ENCODE measurements at regions not wholly inside any gene's neighbourhood (a gene's known extent, or its start where the extent isn't known, plus 50 kb on each side); places are given as distances from the start of the nearest gene placed in this dataset.

- no peaks in the 10 kb centered on the region for H3K36me3 ChIP-seq (ENCODE audit: insufficient read depth, low read length)
- no peak overlapping the region for H3K9ac ChIP-seq (ENCODE audit: low read depth, low read length, poor library complexity, severe bottlenecking)
- 0 out of 2 replicates have a peak, but pooled peaks cover 2% of the 10 kb centered on the region for H3K9me3 ChIP-seq (ENCODE audit: insufficient read depth, low read depth, low read length)
- H3K79me2 ChIP-seq (ENCODE audit: insufficient read depth, low read length) = no peaks in the 10 kb centered on the region
- H3F3A ChIP-seq (ENCODE audit: low read depth) = no peaks in the 10 kb centered on the region
- no peak overlapping the region for H3K4me3 ChIP-seq (ENCODE audit: low read length, poor library complexity, severe bottlenecking)
- TF ChIP-seq EZH2phosphoT487 (IDR thresholded peaks at IDR 0.05; ENCODE audit: borderline replicate concordance) = no peak
- peak; percentile 18; the same call in 1 of the 2 replicates for TF ChIP-seq CTCF (conservative IDR thresholded peaks at IDR 0.05; ENCODE audit: low read length)
- no peaks in the 10 kb centered on the region for H4K20me1 ChIP-seq (ENCODE audit: insufficient read depth, low read length, poor library complexity, severe bottlenecking)
- H3K4me2 ChIP-seq (ENCODE audit: low read depth, low read length, poor library complexity, severe bottlenecking) = no peak overlapping the region
- peaks cover 16% of the 10 kb centered on the region for H3K4me1 ChIP-seq (ENCODE audit: insufficient read depth, low read length, poor library complexity, severe bottlenecking)
- H2AFZ ChIP-seq (ENCODE audit: low read length) = no peak overlapping the region
- no peaks in the 10 kb centered on the region for H3K9me2 ChIP-seq (replicated peaks; ENCODE audit: low read depth, low read length)
- H3K27me3 ChIP-seq (ENCODE audit: insufficient read depth, low read length, poor library complexity, severe bottlenecking) = no peaks in the 10 kb centered on the region
These were observed 560.1 kb downstream of the DIAPH3 start for GRCh38 chr13:59603646-59604045.

- Histone ChIP-seq H2AFZ (ENCODE audit: low read length) (peak overlapping the region; percentile 32; the same call in 1 of the 2 replicates), H3K9me2 (replicated peaks; ENCODE audit: low read depth, low read length) (no peaks in the 10 kb centered on the region), H3K27me3 (ENCODE audit: insufficient read depth, low read length, poor library complexity, severe bottlenecking) (no peaks in the 10 kb centered on the region), H3K9ac (ENCODE audit: low read depth, low read length, poor library complexity, severe bottlenecking) (no peak overlapping the region), H3K4me3 (ENCODE audit: low read length, poor library complexity, severe bottlenecking) (no peak overlapping the region), H3K36me3 (ENCODE audit: insufficient read depth, low read length) (no peaks in the 10 kb centered on the region), H3K79me2 (ENCODE audit: insufficient read depth, low read length) (no peaks in the 10 kb centered on the region), H3K4me2 (ENCODE audit: low read depth, low read length, poor library complexity, severe bottlenecking) (peak overlapping the region; percentile 24), H3F3A (ENCODE audit: low read depth) (no peaks in the 10 kb centered on the region), H3K4me1 (ENCODE audit: insufficient read depth, low read length, poor library complexity, severe bottlenecking) (peaks cover 23% of the 10 kb centered on the region), H3K9me3 (ENCODE audit: insufficient read depth, low read depth, low read length) (no peaks in the 10 kb centered on the region), H4K20me1 (ENCODE audit: insufficient read depth, low read length, poor library complexity, severe bottlenecking) (no peaks in the 10 kb centered on the region)
- TF ChIP-seq CTCF (conservative IDR thresholded peaks at IDR 0.05; ENCODE audit: low read length) (no peak), EZH2phosphoT487 (IDR thresholded peaks at IDR 0.05; ENCODE audit: borderline replicate concordance) (no peak)
These were observed 556.6 kb downstream of the DIAPH3 start for GRCh38 chr13:59607172-59607571.

- peak overlapping the region; percentile 32; the same call in 1 of the 2 replicates for H2AFZ ChIP-seq (ENCODE audit: low read length)
- H3K9ac ChIP-seq (ENCODE audit: low read depth, low read length, poor library complexity, severe bottlenecking) = no peak overlapping the region
- no peak overlapping the region for H3K4me3 ChIP-seq (ENCODE audit: low read length, poor library complexity, severe bottlenecking)
- H3K4me2 ChIP-seq (ENCODE audit: low read depth, low read length, poor library complexity, severe bottlenecking) = peak overlapping the region; percentile 24
- H4K20me1 ChIP-seq (ENCODE audit: insufficient read depth, low read length, poor library complexity, severe bottlenecking) = no peaks in the 10 kb centered on the region
- H3K79me2 ChIP-seq (ENCODE audit: insufficient read depth, low read length) = no peaks in the 10 kb centered on the region
- peaks cover 23% of the 10 kb centered on the region for H3K4me1 ChIP-seq (ENCODE audit: insufficient read depth, low read length, poor library complexity, severe bottlenecking)
- H3K27me3 ChIP-seq (ENCODE audit: insufficient read depth, low read length, poor library complexity, severe bottlenecking) = no peaks in the 10 kb centered on the region
- TF ChIP-seq EZH2phosphoT487 (IDR thresholded peaks at IDR 0.05; ENCODE audit: borderline replicate concordance) (no peak), CTCF (conservative IDR thresholded peaks at IDR 0.05; ENCODE audit: low read length) (no peak)
- H3K9me2 ChIP-seq (replicated peaks; ENCODE audit: low read depth, low read length) = no peaks in the 10 kb centered on the region
- H3K9me3 ChIP-seq (ENCODE audit: insufficient read depth, low read depth, low read length) = no peaks in the 10 kb centered on the region
- H3F3A ChIP-seq (ENCODE audit: low read depth) = no peaks in the 10 kb centered on the region
- H3K36me3 ChIP-seq (ENCODE audit: insufficient read depth, low read length) = no peaks in the 10 kb centered on the region
These were observed 555.9 kb downstream of the DIAPH3 start for GRCh38 chr13:59607780-59608233.
